Skeletal muscle tissue (tissue), 3 donors: ENCODE measurements at regions not wholly inside any gene's neighbourhood (a gene's known extent, or its start where the extent isn't known, plus 50 kb on each side); places are given as distances from the start of the nearest gene placed in this dataset.
"Not testable (repeated sequence)": the region's sequence is repeated elsewhere in the genome, so short reads cannot be mapped to it uniquely, and the experiment has no call there.

Experiments
- H3K27ac ChIP-seq: one replicate; pipeline ENCODE4 v1.7.0; 2013; ENCODE audit warnings: mild to moderate bottlenecking, low read depth, low read length, inconsistent platforms
- H3K27me3 ChIP-seq, 3 donors: one replicate each; pipeline ENCODE4 v1.7.0; 2013; ENCODE audit warnings: low read length in 3 of 3; ENCODE audit not compliant: control insufficient read depth in 3 of 3, insufficient read depth in 3 of 3
- H3K36me3 ChIP-seq, 3 donors: one replicate each; pipeline ENCODE4 v1.7.0; 2013; ENCODE audit warnings: low read length in 3 of 3; ENCODE audit not compliant: control insufficient read depth in 3 of 3, insufficient read depth in 3 of 3
- H3K4me1 ChIP-seq, 3 donors: one replicate each; pipeline ENCODE4 v1.7.0; 2013; ENCODE audit warnings: low read length in 3 of 3, mild to moderate bottlenecking in 3 of 3; ENCODE audit not compliant: control insufficient read depth in 3 of 3, insufficient read depth in 3 of 3
- H3K4me3 ChIP-seq, 3 donors: one replicate each; pipeline ENCODE4 v1.7.0; 2013; ENCODE audit warnings: low read length in 3 of 3
- H3K9ac ChIP-seq, 3 donors: one replicate each; pipeline ENCODE4 v1.7.0; 2013; ENCODE audit warnings: low read length in 3 of 3, mild to moderate bottlenecking in 3 of 3, moderate library complexity in 2 of 3, low read depth in 1 of 3
- H3K9me3 ChIP-seq, 3 donors: one replicate each; pipeline ENCODE4 v1.7.0; 2013; ENCODE audit warnings: low read length in 3 of 3; ENCODE audit not compliant: control insufficient read depth in 3 of 3
- donor health status: Osteomylitis.

GRCh38 chr14:71628433-71628832, 303.8 kb upstream of the RGS6 start:
- no peak overlapping the region for H3K4me3 ChIP-seq
- H3K27me3 ChIP-seq: no peaks in the 10 kb centered on the region
- H3K9ac ChIP-seq: no peak overlapping the region
- H3K9me3 ChIP-seq: no peaks in the 10 kb centered on the region
- H3K27ac ChIP-seq: no peak overlapping the region
- peaks cover 0 to 2% (median 0%) of the 10 kb centered on the region in 3 donors for H3K36me3 ChIP-seq
- H3K4me1 ChIP-seq: no peaks in the 10 kb centered on the region

GRCh38 chr14:71629250-71629649, 303.0 kb upstream of the RGS6 start:
- Histone ChIP-seq H3K9me3 (no peaks in the 10 kb centered on the region), H3K4me1 (no peaks in the 10 kb centered on the region), H3K36me3 (no peaks in the 10 kb centered on the region), H3K27ac (no peak overlapping the region), H3K9ac (no peak overlapping the region), H3K27me3 (no peaks in the 10 kb centered on the region), H3K4me3 (no peak overlapping the region)

GRCh38 chr14:71629765-71630492, 302.3 kb upstream of the RGS6 start:
- H3K9me3 ChIP-seq: no peaks in the 10 kb centered on the region
- no peaks in the 10 kb centered on the region for H3K27me3 ChIP-seq
- no peaks in the 10 kb centered on the region for H3K36me3 ChIP-seq
- no peak overlapping the region for H3K27ac ChIP-seq
- no peak overlapping the region for H3K9ac ChIP-seq
- H3K4me3 ChIP-seq: no peak overlapping the region
- H3K4me1 ChIP-seq: no peaks in the 10 kb centered on the region

DNA sequence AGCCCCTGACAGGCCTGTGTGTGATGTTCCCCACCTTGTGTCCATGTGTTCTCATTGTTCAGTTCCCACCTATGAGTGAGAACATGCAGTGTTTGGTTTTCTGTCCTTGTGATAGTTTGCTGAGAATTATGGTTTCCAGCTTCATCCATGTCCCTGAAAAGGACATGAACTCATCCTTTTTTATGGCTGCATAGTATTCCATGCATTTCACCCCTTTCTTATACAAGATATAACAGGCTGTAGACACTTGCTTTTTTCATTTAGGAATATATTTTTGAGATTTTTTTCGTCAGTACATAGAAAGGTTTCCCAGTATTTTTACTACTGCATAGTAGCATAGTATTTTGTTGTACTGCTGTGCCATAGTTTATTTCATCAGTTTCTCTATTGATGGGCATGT, 301.2 kb upstream of the RGS6 start:
- not testable (repeated sequence) for H3K36me3 ChIP-seq, H3K4me3 ChIP-seq, H3K4me1 ChIP-seq, H3K9me3 ChIP-seq, H3K27me3 ChIP-seq, H3K9ac ChIP-seq, H3K27ac ChIP-seq

DNA sequence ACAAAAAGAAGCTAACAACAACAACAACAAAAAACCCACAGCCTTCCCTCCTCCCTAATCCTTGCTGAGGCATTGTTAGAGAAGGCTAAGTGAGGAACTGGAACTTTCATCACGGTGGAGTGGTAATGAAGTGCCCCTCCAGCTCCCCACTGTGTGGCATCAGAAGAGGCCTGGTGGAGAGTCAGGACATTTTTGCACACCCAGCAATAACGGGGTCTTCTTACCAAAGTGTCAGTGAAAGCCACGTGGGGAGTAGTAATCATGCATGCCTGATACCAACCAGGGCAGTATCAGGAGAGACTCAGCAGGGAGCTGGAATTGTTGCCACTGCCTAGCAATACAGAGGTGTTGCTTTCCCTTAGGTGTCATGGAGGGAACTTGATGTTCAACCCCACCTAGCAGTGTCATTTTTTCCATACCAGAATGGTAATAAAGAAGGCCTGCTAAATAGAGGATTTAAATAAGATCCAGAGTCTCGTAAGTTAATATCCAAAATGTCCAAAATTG, 299.7 kb upstream of the RGS6 start:
- H3K27me3 ChIP-seq: no peaks in the 10 kb centered on the region
- no peak overlapping the region for H3K27ac ChIP-seq
- H3K9me3 ChIP-seq: no peaks in the 10 kb centered on the region
- H3K9ac ChIP-seq: no peak overlapping the region
- H3K4me3 ChIP-seq: no peak overlapping the region
- no peaks in the 10 kb centered on the region for H3K36me3 ChIP-seq
- no peaks in the 10 kb centered on the region for H3K4me1 ChIP-seq

DNA sequence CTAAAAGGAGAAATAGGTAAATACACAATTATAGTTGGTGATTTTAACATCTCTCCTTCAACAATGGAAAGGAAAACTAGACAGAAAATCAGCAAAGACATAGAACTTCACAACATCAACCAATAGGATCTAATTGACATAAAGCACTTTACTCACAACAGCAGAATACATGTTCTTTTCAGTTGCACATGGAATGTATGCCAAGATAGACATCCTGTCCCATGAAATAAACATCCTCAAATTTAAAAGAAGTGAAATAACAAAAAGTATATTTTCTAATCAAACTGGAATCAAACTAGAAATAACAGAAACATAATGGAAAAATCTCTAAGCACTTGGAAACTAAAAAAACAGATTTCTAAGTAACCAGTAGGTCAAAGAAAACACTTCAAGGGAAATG, 296.2 kb upstream of the RGS6 start:
- H3K27me3 ChIP-seq: no peaks in the 10 kb centered on the region
- no peak overlapping the region for H3K9ac ChIP-seq
- no peaks in the 10 kb centered on the region for H3K4me1 ChIP-seq
- H3K9me3 ChIP-seq: no peaks in the 10 kb centered on the region
- no peak overlapping the region for H3K4me3 ChIP-seq
- no peaks in the 10 kb centered on the region for H3K36me3 ChIP-seq
- no peak overlapping the region for H3K27ac ChIP-seq

DNA sequence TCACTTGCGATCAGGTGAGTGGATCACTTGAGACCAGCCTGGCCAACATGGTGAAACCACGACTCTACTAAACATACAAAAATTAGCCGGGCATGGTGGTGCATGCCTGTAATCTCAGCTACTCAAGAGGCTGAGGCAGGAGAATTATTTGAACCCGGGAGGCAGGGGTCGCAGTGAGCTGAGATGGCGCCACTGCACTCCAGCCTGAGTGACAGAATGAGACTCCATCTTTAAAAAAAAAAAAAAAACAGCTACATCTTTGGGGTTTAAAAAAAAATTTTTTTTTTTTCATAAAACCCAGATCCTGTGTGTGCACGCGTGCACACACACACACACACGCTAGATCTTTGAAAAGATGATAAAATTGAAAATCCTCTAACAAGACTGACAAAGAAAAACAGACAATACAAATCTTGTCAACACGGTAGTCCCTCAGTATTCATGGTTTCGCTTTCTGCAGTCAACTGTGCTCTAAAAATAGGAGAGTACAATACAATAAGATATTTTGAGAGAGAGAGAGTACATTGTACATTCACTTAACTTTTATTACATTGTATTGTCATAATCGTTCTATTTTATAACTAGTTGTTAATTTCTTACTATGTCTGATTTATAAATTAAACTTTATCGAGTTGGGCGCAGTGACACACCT, 295.3 kb upstream of the RGS6 start:
- Histone ChIP-seq H3K4me3 (no peak overlapping the region), H3K9ac (no peak overlapping the region), H3K9me3 (no peaks in the 10 kb centered on the region), H3K4me1 (no peaks in the 10 kb centered on the region), H3K36me3 (no peaks in the 10 kb centered on the region), H3K27me3 (no peaks in the 10 kb centered on the region), H3K27ac (no peak overlapping the region)

- no peaks in the 10 kb centered on the region for H3K36me3 ChIP-seq
- H3K4me1 ChIP-seq: no peaks in the 10 kb centered on the region
- no peak overlapping the region for H3K27ac ChIP-seq
- no peak overlapping the region for H3K4me3 ChIP-seq
- H3K27me3 ChIP-seq: no peaks in the 10 kb centered on the region
- peaks cover 0 to 6% (median 4%) of the 10 kb centered on the region in 3 donors for H3K9me3 ChIP-seq
- no peak overlapping the region for H3K9ac ChIP-seq
These were observed 293.6 kb upstream of the RGS6 start for GRCh38 chr14:71638523-71639196.

DNA sequence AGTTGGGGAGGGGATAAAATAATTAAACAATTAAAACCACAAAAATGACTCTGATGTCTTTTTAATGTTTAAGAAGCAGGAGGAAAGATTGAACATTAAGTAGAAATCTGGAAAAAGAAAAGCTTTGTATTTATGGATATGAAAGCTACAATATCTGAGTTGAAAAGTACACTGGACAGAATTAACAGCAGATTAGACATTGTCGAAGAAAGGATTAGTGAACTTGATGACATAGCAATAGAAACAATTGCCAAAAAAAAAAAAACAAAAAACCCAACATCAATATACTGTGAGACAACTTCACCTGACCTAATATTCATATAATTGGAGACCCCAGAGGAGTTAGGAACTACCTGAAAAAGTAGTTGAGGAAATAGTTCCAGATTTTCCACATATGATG, 289.5 kb upstream of the RGS6 start:
- no peak overlapping the region for H3K27ac ChIP-seq

GRCh38 chr14:71645656-71646055, 286.6 kb upstream of the RGS6 start:
- Histone ChIP-seq H3K36me3 (no peaks in the 10 kb centered on the region), H3K9me3 (peaks cover 0 to 6% (median 4%) of the 10 kb centered on the region in 3 donors), H3K27ac (no peak overlapping the region), H3K4me3 (no peak overlapping the region), H3K4me1 (no peaks in the 10 kb centered on the region), H3K9ac (no peak overlapping the region), H3K27me3 (no peaks in the 10 kb centered on the region)

More for the DNA sequence above, 289.5 kb upstream of the RGS6 start:
- Histone ChIP-seq H3K4me3 (no peak overlapping the region), H3K9ac (no peak overlapping the region), H3K36me3 (no peaks in the 10 kb centered on the region), H3K9me3 (peaks cover 0 to 6% (median 4%) of the 10 kb centered on the region in 3 donors), H3K27me3 (no peaks in the 10 kb centered on the region), H3K4me1 (no peaks in the 10 kb centered on the region)
